Smooth muscle cell (in vitro differentiated cells): ENCODE measurements at regions not wholly inside any gene's neighbourhood (a gene's known extent, or its start where the extent isn't known, plus 50 kb on each side); places are given as distances from the start of the nearest gene placed in this dataset.
"Not testable (repeated sequence)": the region's sequence is repeated elsewhere in the genome, so short reads cannot be mapped to it uniquely, and the experiment has no call there.

Experiments
- DNase-seq: peaks from one replicate; lab custom pipeline; 2025; ENCODE audit not compliant: unreplicated experiment; lab: John Stamatoyannopoulos, UW
- H2AFZ ChIP-seq: fragments of 200-600 bp; sonication (generic); 2 replicates; pipeline ENCODE4 v1.6.0; 2016; ENCODE audit warnings: antibody characterized with exemption, low read depth, mild to moderate bottlenecking
- H3F3A ChIP-seq: fragments of 200-600 bp; sonication (generic); 2 replicates; pipeline ENCODE4 v1.6.0; 2017; ENCODE audit warnings: antibody characterized with exemption, low read depth
- H3K27ac ChIP-seq: fragments of 200-600 bp; sonication (generic); 2 replicates; pipeline ENCODE4 v1.5.1; 2016; ENCODE audit warnings: low read depth, mild to moderate bottlenecking
- H3K27me3 ChIP-seq: fragments of 200-600 bp; sonication (generic); 2 replicates; pipeline ENCODE4 v1.6.1; 2016; ENCODE audit warnings: low read depth, mild to moderate bottlenecking
- H3K36me3 ChIP-seq: fragments of 200-600 bp; sonication (generic); 2 replicates; pipeline ENCODE4 v1.5.1; 2016; ENCODE audit warnings: low read depth
- H3K4me1 ChIP-seq: fragments of 200-600 bp; sonication (generic); 2 replicates; pipeline ENCODE4 v1.5.1; 2016; ENCODE audit warnings: low read depth
- H3K4me2 ChIP-seq: fragments of 200-600 bp; sonication (generic); 2 replicates; pipeline ENCODE4 v1.6.0; 2016; ENCODE audit warnings: mild to moderate bottlenecking
- H3K4me3 ChIP-seq: fragments of 200-600 bp; sonication (generic); 2 replicates; pipeline ENCODE4 v1.5.1; 2016; ENCODE audit warnings: mild to moderate bottlenecking
- H3K79me2 ChIP-seq: fragments of 200-600 bp; sonication (generic); 2 replicates; pipeline ENCODE4 v1.6.0; 2016; ENCODE audit warnings: low read depth, mild to moderate bottlenecking
- H3K9ac ChIP-seq: fragments of 200-600 bp; sonication (generic); 2 replicates; pipeline ENCODE4 v1.6.0; 2016; ENCODE audit warnings: low read depth
- H3K9me3 ChIP-seq: fragments of 200-600 bp; sonication (generic); replicated peaks from 2 replicates; pipeline ENCODE4 v1.5.1; 2016; ENCODE audit warnings: low read depth
- H4K20me1 ChIP-seq: fragments of 200-600 bp; sonication (generic); 2 replicates; pipeline ENCODE4 v1.6.0; 2016; ENCODE audit warnings: low read depth
- CTCF ChIP-seq: fragments of 200-600 bp; sonication (generic); IDR thresholded peaks from 2 replicates; pipeline ENCODE4 v1.5.1; 2017; ENCODE audit warnings: borderline replicate concordance, mild to moderate bottlenecking, antibody characterized with exemption; ENCODE audit not compliant: insufficient read depth, poor library complexity, severe bottlenecking
- WGBS: methylation state at CpG from one replicate; pipeline ENCODE4 v1.1.7; 2016; ENCODE audit warnings: low lambda C conversion rate; 5-methylcytosine and 5-hydroxymethylcytosine counted together

- Histone ChIP-seq H3K27me3 (no peaks in the 10 kb centered on the region), H3F3A (no peaks in the 10 kb centered on the region), H3K4me3 (no peak overlapping the region), H3K79me2 (no peaks in the 10 kb centered on the region), H3K36me3 (no peaks in the 10 kb centered on the region), H2AFZ (no peak overlapping the region), H3K4me2 (no peak overlapping the region), H3K9me3 (no peaks in the 10 kb centered on the region), H3K9ac (no peak overlapping the region), H3K27ac (no peak overlapping the region), H3K4me1 (no peaks in the 10 kb centered on the region), H4K20me1 (no peaks in the 10 kb centered on the region)
- TF ChIP-seq CTCF: peak; percentile 15
- WGBS: 26% methylated on average over 4 of the region's 4 CpGs
- DNase-seq: no peak
Measured at GRCh38 chrX:76555816-76556215, 128.3 kb downstream of the MAGEE1 start.

- H3K9me3 ChIP-seq, DNase-seq, H2AFZ ChIP-seq, H3K4me3 ChIP-seq, H3F3A ChIP-seq, H3K4me2 ChIP-seq, H3K9ac ChIP-seq, H3K36me3 ChIP-seq, H3K4me1 ChIP-seq, H4K20me1 ChIP-seq, H3K79me2 ChIP-seq, H3K27ac ChIP-seq, H3K27me3 ChIP-seq: not testable (repeated sequence)
- 60% methylated on average over 5 of the region's 5 CpGs for WGBS
Measured at GRCh38 chrX:76564842-76565241, 137.3 kb downstream of the MAGEE1 start.

GRCh38 chrX:76605390-76605789 lies 177.9 kb downstream of the MAGEE1 start:
- Histone ChIP-seq H3K79me2 (no peaks in the 10 kb centered on the region), H3K27me3 (no peaks in the 10 kb centered on the region), H3K4me3 (no peak overlapping the region), H3F3A (no peaks in the 10 kb centered on the region), H3K9me3 (peaks cover 8% of the 10 kb centered on the region), H3K4me2 (no peak overlapping the region), H3K27ac (no peak overlapping the region), H4K20me1 (no peaks in the 10 kb centered on the region), H3K9ac (no peak overlapping the region), H3K36me3 (no peaks in the 10 kb centered on the region), H3K4me1 (no peaks in the 10 kb centered on the region), H2AFZ (no peak overlapping the region)
- no peak for TF ChIP-seq CTCF
- DNase-seq: no peak
- 18% methylated on average over 1 of the region's 1 CpG for WGBS

- Histone ChIP-seq H3K9ac (no peak overlapping the region), H3F3A (no peaks in the 10 kb centered on the region), H3K9me3 (peaks cover 8% of the 10 kb centered on the region), H4K20me1 (no peaks in the 10 kb centered on the region), H3K27me3 (no peaks in the 10 kb centered on the region), H2AFZ (no peak overlapping the region), H3K4me3 (no peak overlapping the region), H3K4me1 (no peaks in the 10 kb centered on the region), H3K4me2 (no peak overlapping the region), H3K36me3 (no peaks in the 10 kb centered on the region), H3K27ac (no peak overlapping the region), H3K79me2 (no peaks in the 10 kb centered on the region)
- no peak for DNase-seq
- no peak for TF ChIP-seq CTCF
- 67% methylated on average over 3 of the region's 3 CpGs for WGBS
Measured at GRCh38 chrX:76617020-76617419, 189.5 kb downstream of the MAGEE1 start.
